ENCODE measurements at regions not wholly inside any gene's neighbourhood (a gene's known extent, or its start where the extent isn't known, plus 50 kb on each side); places are given as distances from the start of the nearest gene placed in this dataset.

- H2AFZ ChIP-seq (ENCODE audit: low read depth), result no peak overlapping the region
- H3K27ac ChIP-seq (ENCODE audit: low read depth in 2 of 2, low read length in 1 of 2), result no peak overlapping the region
- no peaks in the 10 kb centered on the region; a peak in 1 of 4 replicates for H3K4me1 ChIP-seq (ENCODE audit: control insufficient read depth in 1 of 2, insufficient read depth in 2 of 2, low read depth in 1 of 2, low read length in 1 of 2)
- H3K79me2 ChIP-seq (ENCODE audit: insufficient read depth), result no peaks in the 10 kb centered on the region
- no peaks in the 10 kb centered on the region for H3K27me3 ChIP-seq (ENCODE audit: insufficient read depth)
- no peak overlapping the region for H3K4me3 ChIP-seq (ENCODE audit: low read depth in 2 of 2, low read length in 1 of 2)
- H3K4me2 ChIP-seq, result no peak overlapping the region
- TF ChIP-seq NFIC (IDR thresholded peaks at IDR 0.05; ENCODE audit: borderline replicate concordance), result no peak
- no peak for TF ChIP-seq NRF1 (IDR thresholded peaks at IDR 0.05; ENCODE audit: low read depth, low read length)
- TF ChIP-seq JUND (IDR thresholded peaks at IDR 0.05), result no peak
- no peak for TF ChIP-seq IRF3 (IDR thresholded peaks at IDR 0.05; ENCODE audit: low read depth, low read length)
- TF ChIP-seq, protein P1, sequence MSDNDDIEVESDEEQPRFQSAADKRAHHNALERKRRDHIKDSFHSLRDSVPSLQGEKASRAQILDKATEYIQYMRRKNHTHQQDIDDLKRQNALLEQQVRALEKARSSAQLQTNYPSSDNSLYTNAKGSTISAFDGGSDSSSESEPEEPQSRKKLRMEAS (IDR thresholded peaks at IDR 0.05; ENCODE audit: low read depth), result no peak
- no peak for TF ChIP-seq ELF1 (IDR thresholded peaks at IDR 0.05)
- TF ChIP-seq SIN3A (IDR thresholded peaks at IDR 0.05; ENCODE audit: borderline replicate concordance, low read depth, low read length), result no peak
- TF ChIP-seq MEF2A (IDR thresholded peaks at IDR 0.05; ENCODE audit: borderline replicate concordance, low read depth), result no peak
- no peak for TF ChIP-seq TAF1 (IDR thresholded peaks at IDR 0.05; ENCODE audit: borderline replicate concordance, low read depth, low read length)
- TF ChIP-seq EZH2phosphoT487 (IDR thresholded peaks at IDR 0.05; ENCODE audit: borderline replicate concordance, low read depth), result no peak
- no peak for TF ChIP-seq POLR2AphosphoS5 (IDR thresholded peaks at IDR 0.05; ENCODE audit: low read depth, low read length)
- no peak for TF ChIP-seq CHD2 (IDR thresholded peaks at IDR 0.05; ENCODE audit: low read length, partially characterized antibody)
- no peak for TF ChIP-seq CTCF (IDR thresholded peaks at IDR 0.05)
- TF ChIP-seq RCOR1 (IDR thresholded peaks at IDR 0.05; ENCODE audit: low read length), result no peak
- TF ChIP-seq FOXJ3 (CRISPR knock-in tag; IDR thresholded peaks at IDR 0.05), result no peak
- no peak for TF ChIP-seq YY1 (IDR thresholded peaks at IDR 0.05; ENCODE audit: low read depth)
- TF ChIP-seq TEAD4 (IDR thresholded peaks at IDR 0.05; ENCODE audit: borderline replicate concordance, insufficient read depth), result no peak
- no peak for TF ChIP-seq RXRA (IDR thresholded peaks at IDR 0.05; ENCODE audit: borderline replicate concordance, low read depth)
- TF ChIP-seq, protein P2, sequence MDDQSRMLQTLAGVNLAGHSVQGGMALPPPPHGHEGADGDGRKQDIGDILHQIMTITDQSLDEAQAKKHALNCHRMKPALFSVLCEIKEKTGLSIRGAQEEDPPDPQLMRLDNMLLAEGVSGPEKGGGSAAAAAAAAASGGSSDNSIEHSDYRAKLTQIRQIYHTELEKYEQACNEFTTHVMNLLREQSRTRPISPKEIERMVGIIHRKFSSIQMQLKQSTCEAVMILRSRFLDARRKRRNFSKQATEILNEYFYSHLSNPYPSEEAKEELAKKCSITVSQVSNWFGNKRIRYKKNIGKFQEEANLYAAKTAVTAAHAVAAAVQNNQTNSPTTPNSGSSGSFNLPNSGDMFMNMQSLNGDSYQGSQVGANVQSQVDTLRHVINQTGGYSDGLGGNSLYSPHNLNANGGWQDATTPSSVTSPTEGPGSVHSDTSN (IDR thresholded peaks at IDR 0.05), result no peak
- TF ChIP-seq RAD21 (IDR thresholded peaks at IDR 0.05; ENCODE audit: low read length), result no peak
- POLR2A ChIA-PET, result no interaction called here
- CTCF ChIA-PET, result interaction anchor here (1.7 kb wide), 1 partner anchor 9 kb away, joined by 5 read pairs; no protein-coding TSS in a partner anchor
- peaks cover 5% of the 10 kb centered on the region for H3F3A ChIP-seq (replicated peaks; ENCODE audit: insufficient read depth)
- 0 out of 2 replicates have a peak, but pooled peaks cover 2% of the 10 kb centered on the region for H3K9me2 ChIP-seq
- WGBS (ENCODE audit: low lambda C conversion rate), result 33% methylated on average over 1 of the region's 1 CpG
- H4K20me1 ChIP-seq (ENCODE audit: insufficient read depth), result no peaks in the 10 kb centered on the region
- H3K9me3 ChIP-seq, result no peaks in the 10 kb centered on the region
- no peak for DNase-seq
- H3K9ac ChIP-seq, result no peak overlapping the region
- no peaks in the 10 kb centered on the region for H3K36me3 ChIP-seq (replicated peaks in 1 of 2; ENCODE audit: control insufficient read depth in 1 of 2, insufficient read depth in 2 of 2, low read length in 1 of 2)
These were observed 259.2 kb upstream of the MANEA start for GRCh38 chr6:95318137-95318536.
